WTC11 (cell line): ENCODE measurements at regions not wholly inside any gene's neighbourhood (a gene's known extent, or its start where the extent isn't known, plus 50 kb on each side); places are given as distances from the start of the nearest gene placed in this dataset.

Experiments
- ATAC-seq: fragments of 200-7000 bp; cut with Tn5 transposase; 2 replicates; pipeline ENCODE4 v1.10.0; 2021; ENCODE audit warnings: mild to moderate bottlenecking, moderate library complexity
- CTCF ChIA-PET: fragments of 300-600 bp; sonication (Branson Sonifier 250); formaldehyde crosslinking; loops from one replicate; lab custom pipeline; 2021; ENCODE audit warnings: antibody characterized with exemption; lab: Charles Lee
- POLR2A ChIA-PET: fragments of 350-600 bp; sonication (Branson Sonifier 250); formaldehyde crosslinking; loops from one replicate; lab custom pipeline; 2021; ENCODE audit warnings: antibody characterized with exemption; lab: Charles Lee
- DNase-seq: peaks from one replicate; pipeline ENCODE4 v3.0.0; 2021; ENCODE audit warnings: low spot score
- H3K27ac Mint-ChIP-seq: 2 replicates; pipeline ENCODE4 v1.8.0; 2021; ENCODE audit warnings: mixed read lengths
- H3K27me3 Mint-ChIP-seq: 2 replicates; pipeline ENCODE4 v1.8.0; 2021; ENCODE audit warnings: low read depth, mild to moderate bottlenecking, moderate library complexity, mixed read lengths
- H3K36me3 Mint-ChIP-seq: 2 replicates; pipeline ENCODE4 v1.8.0; 2021; ENCODE audit warnings: mixed read lengths
- H3K4me1 Mint-ChIP-seq: 2 replicates; pipeline ENCODE4 v1.8.0; 2022; ENCODE audit warnings: mixed read lengths
- H3K4me3 Mint-ChIP-seq: 2 replicates; pipeline ENCODE4 v1.8.0; 2021; ENCODE audit warnings: mild to moderate bottlenecking, moderate library complexity, mixed read lengths
- H3K9me3 Mint-ChIP-seq: 2 replicates; pipeline ENCODE4 v1.8.0; 2021; ENCODE audit warnings: mixed read lengths
- ATF6 ChIP-seq: sonication (generic); formaldehyde crosslinking; IDR thresholded peaks from 2 replicates; pipeline ENCODE4 v1.8.1; 2023; ENCODE audit warnings: mild to moderate bottlenecking, missing genetic modification reagents
- CDX4 ChIP-seq: fragments of 250-450 bp; sonication (Bioruptor Pico); IDR thresholded peaks from 2 replicates; pipeline ENCODE4 v1.9.0; 2021; ENCODE audit warnings: moderate library complexity, mild to moderate bottlenecking, inconsistent platforms, borderline replicate concordance
- E2F4 ChIP-seq: sonication (generic); formaldehyde crosslinking; IDR thresholded peaks from 2 replicates; pipeline ENCODE4 v1.8.1; 2022; ENCODE audit warnings: low read depth, mild to moderate bottlenecking, moderate library complexity, missing genetic modification reagents, borderline replicate concordance
- EMX1 ChIP-seq: fragments of 250-450 bp; sonication (Bioruptor Pico); IDR thresholded peaks from 2 replicates; pipeline ENCODE4 v1.8.0; 2021; ENCODE audit warnings: mild to moderate bottlenecking
- ESRRA ChIP-seq: sonication (generic); formaldehyde crosslinking; IDR thresholded peaks from 2 replicates; pipeline ENCODE4 v1.8.1; 2022; ENCODE audit warnings: mild to moderate bottlenecking, missing genetic modification reagents, borderline replicate concordance
- ETV6 ChIP-seq: sonication (generic); formaldehyde crosslinking; IDR thresholded peaks from 2 replicates; pipeline ENCODE4 v1.8.1; 2022; ENCODE audit warnings: mild to moderate bottlenecking, missing genetic modification reagents
- FOXP1 ChIP-seq: sonication (generic); formaldehyde crosslinking; IDR thresholded peaks from 2 replicates; pipeline ENCODE4 v1.8.0; 2022; ENCODE audit warnings: missing genetic modification reagents, mild to moderate bottlenecking, moderate library complexity, borderline replicate concordance
- GABPB1 ChIP-seq: sonication (generic); formaldehyde crosslinking; IDR thresholded peaks from 2 replicates; pipeline ENCODE4 v1.8.1; 2023; ENCODE audit warnings: mild to moderate bottlenecking, missing genetic modification reagents
- IRF2 ChIP-seq: sonication (generic); formaldehyde crosslinking; IDR thresholded peaks from 2 replicates; pipeline ENCODE4 v1.8.0; 2022; ENCODE audit warnings: low read depth, missing genetic modification reagents, borderline replicate concordance
- NFATC4 ChIP-seq: fragments of 250-450 bp; sonication (Bioruptor Pico); IDR thresholded peaks from 2 replicates; pipeline ENCODE4 v1.9.0; 2021; ENCODE audit warnings: mild to moderate bottlenecking
- OVOL2 ChIP-seq: fragments of 250-450 bp; sonication (Bioruptor Pico); IDR thresholded peaks from 2 replicates; pipeline ENCODE4 v1.9.0; 2021; ENCODE audit warnings: mild to moderate bottlenecking, borderline replicate concordance
- SMAD3 ChIP-seq: sonication (generic); formaldehyde crosslinking; IDR thresholded peaks from 2 replicates; pipeline ENCODE4 v1.8.0; 2022; ENCODE audit warnings: missing genetic modification reagents, mild to moderate bottlenecking, borderline replicate concordance
- TP53 ChIP-seq: sonication (generic); formaldehyde crosslinking; IDR thresholded peaks from 2 replicates; pipeline ENCODE4 v1.8.1; 2023; ENCODE audit warnings: mild to moderate bottlenecking, missing genetic modification reagents
- ZNF121 ChIP-seq: sonication (generic); formaldehyde crosslinking; IDR thresholded peaks from 2 replicates; pipeline ENCODE4 v1.8.0; 2023; ENCODE audit warnings: missing genetic modification reagents
- ZNF138 ChIP-seq: sonication (generic); formaldehyde crosslinking; conservative IDR thresholded peaks from 2 replicates; pipeline ENCODE4 v1.8.1; 2022; ENCODE audit warnings: mild to moderate bottlenecking, moderate library complexity, missing genetic modification reagents
- ZNF232 ChIP-seq: sonication (generic); formaldehyde crosslinking; IDR thresholded peaks from 2 replicates; pipeline ENCODE4 v1.8.0; 2022; ENCODE audit warnings: mild to moderate bottlenecking, missing genetic modification reagents
- ZNF281 ChIP-seq: sonication (generic); formaldehyde crosslinking; IDR thresholded peaks from 2 replicates; pipeline ENCODE4 v1.8.0; 2023; ENCODE audit warnings: mild to moderate bottlenecking, missing genetic modification reagents
- ZNF317 ChIP-seq: sonication (generic); formaldehyde crosslinking; IDR thresholded peaks from 2 replicates; pipeline ENCODE4 v1.8.1; 2023; ENCODE audit warnings: low read depth, mild to moderate bottlenecking, moderate library complexity, missing genetic modification reagents, borderline replicate concordance
- ZNF425 ChIP-seq: fragments of 250-450 bp; sonication (Bioruptor Pico); conservative IDR thresholded peaks from 2 replicates; pipeline ENCODE4 v1.9.0; 2021; ENCODE audit warnings: mild to moderate bottlenecking
- ZNF671 ChIP-seq: fragments of 250-450 bp; sonication (Bioruptor Pico); IDR thresholded peaks from 2 replicates; pipeline ENCODE4 v1.8.0; 2021; ENCODE audit warnings: mild to moderate bottlenecking

GRCh38 chrX:36909676-36910030 is 98.5 kb upstream of the FAM47C start (continued):
- TF ChIP-seq ZNF281, result no peak
- no peak for TF ChIP-seq CDX4 (CRISPR knock-in tag)
- TF ChIP-seq SMAD3 (CRISPR knock-in tag), result no peak
- TF ChIP-seq ATF6, result no peak
- no peak for TF ChIP-seq ESRRA (CRISPR knock-in tag)

- no peak for TF ChIP-seq FOXP1 (CRISPR knock-in tag)
- no peak for TF ChIP-seq ZNF671 (CRISPR knock-in tag)
- TF ChIP-seq IRF2 (CRISPR knock-in tag), result no peak
- no peak for TF ChIP-seq ZNF425 (CRISPR knock-in tag)
- TF ChIP-seq ATF6, result no peak
- TF ChIP-seq E2F4 (CRISPR knock-in tag), result no peak
- TF ChIP-seq OVOL2 (CRISPR knock-in tag), result no peak
- no peak for TF ChIP-seq ZNF232 (CRISPR knock-in tag)
- no peak for TF ChIP-seq SMAD3 (CRISPR knock-in tag)
- TF ChIP-seq ZNF138, result no peak
- TF ChIP-seq NFATC4, result no peak
- TF ChIP-seq ZNF121 (CRISPR knock-in tag), result no peak
- no peak for TF ChIP-seq TP53 (CRISPR knock-in tag)
- TF ChIP-seq ESRRA (CRISPR knock-in tag), result no peak
- no peak for TF ChIP-seq ZNF281
- no peak for TF ChIP-seq GABPB1 (CRISPR knock-in tag)
- no peak for TF ChIP-seq ETV6
- TF ChIP-seq ZNF317 (CRISPR knock-in tag), result no peak
- TF ChIP-seq EMX1, result no peak
- ChIA-PET CTCF (no interaction called here), POLR2A (no interaction called here)
- H3K9me3 Mint-ChIP-seq, result no peaks in the 10 kb centered on the region
- H3K4me1 Mint-ChIP-seq, result no peaks in the 10 kb centered on the region
- no peak overlapping the region for H3K4me3 Mint-ChIP-seq
- ATAC-seq (no peak), DNase-seq (no peak)
- no peaks in the 10 kb centered on the region for H3K27me3 Mint-ChIP-seq
- H3K27ac Mint-ChIP-seq, result no peak overlapping the region
- no peaks in the 10 kb centered on the region for H3K36me3 Mint-ChIP-seq
Measured at GRCh38 chrX:36913551-36913950, 94.6 kb upstream of the FAM47C start.
